ENCODE measurements at regions not wholly inside any gene's neighbourhood (a gene's known extent, or its start where the extent isn't known, plus 50 kb on each side); places are given as distances from the start of the nearest gene placed in this dataset.

- TF ChIP-seq SPI1 (IDR thresholded peaks at IDR 0.05; ENCODE audit: borderline replicate concordance, low read depth) (no peak), GABPA (IDR thresholded peaks at IDR 0.05; ENCODE audit: low read depth) (no peak), POLR2AphosphoS5 (IDR thresholded peaks at IDR 0.05; ENCODE audit: low read depth) (no peak), CTCF (IDR thresholded peaks at IDR 0.05; ENCODE audit: insufficient read depth, low read length) (no peak)
- TF ChIP-seq, protein P1, sequence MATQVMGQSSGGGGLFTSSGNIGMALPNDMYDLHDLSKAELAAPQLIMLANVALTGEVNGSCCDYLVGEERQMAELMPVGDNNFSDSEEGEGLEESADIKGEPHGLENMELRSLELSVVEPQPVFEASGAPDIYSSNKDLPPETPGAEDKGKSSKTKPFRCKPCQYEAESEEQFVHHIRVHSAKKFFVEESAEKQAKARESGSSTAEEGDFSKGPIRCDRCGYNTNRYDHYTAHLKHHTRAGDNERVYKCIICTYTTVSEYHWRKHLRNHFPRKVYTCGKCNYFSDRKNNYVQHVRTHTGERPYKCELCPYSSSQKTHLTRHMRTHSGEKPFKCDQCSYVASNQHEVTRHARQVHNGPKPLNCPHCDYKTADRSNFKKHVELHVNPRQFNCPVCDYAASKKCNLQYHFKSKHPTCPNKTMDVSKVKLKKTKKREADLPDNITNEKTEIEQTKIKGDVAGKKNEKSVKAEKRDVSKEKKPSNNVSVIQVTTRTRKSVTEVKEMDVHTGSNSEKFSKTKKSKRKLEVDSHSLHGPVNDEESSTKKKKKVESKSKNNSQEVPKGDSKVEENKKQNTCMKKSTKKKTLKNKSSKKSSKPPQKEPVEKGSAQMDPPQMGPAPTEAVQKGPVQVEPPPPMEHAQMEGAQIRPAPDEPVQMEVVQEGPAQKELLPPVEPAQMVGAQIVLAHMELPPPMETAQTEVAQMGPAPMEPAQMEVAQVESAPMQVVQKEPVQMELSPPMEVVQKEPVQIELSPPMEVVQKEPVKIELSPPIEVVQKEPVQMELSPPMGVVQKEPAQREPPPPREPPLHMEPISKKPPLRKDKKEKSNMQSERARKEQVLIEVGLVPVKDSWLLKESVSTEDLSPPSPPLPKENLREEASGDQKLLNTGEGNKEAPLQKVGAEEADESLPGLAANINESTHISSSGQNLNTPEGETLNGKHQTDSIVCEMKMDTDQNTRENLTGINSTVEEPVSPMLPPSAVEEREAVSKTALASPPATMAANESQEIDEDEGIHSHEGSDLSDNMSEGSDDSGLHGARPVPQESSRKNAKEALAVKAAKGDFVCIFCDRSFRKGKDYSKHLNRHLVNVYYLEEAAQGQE (IDR thresholded peaks at IDR 0.05; ENCODE audit: insufficient replicate concordance, low read depth): no peak
- Histone ChIP-seq H3K27ac (replicated peaks) (no peak overlapping the region), H3K27me3 (ENCODE audit: insufficient read depth, poor library complexity, severe bottlenecking) (no peaks in the 10 kb centered on the region), H3K4me3 (replicated peaks; ENCODE audit: insufficient read depth, low read length) (no peak overlapping the region)
- DNase-seq (ENCODE audit: low read depth in 1 of 2, low spot score in 1 of 2): no peak
Observed at GRCh38 chr12:97194546-97194945, 268.1 kb upstream of the RMST start.

GRCh38 chr12:97200181-97200580, 262.4 kb upstream of the RMST start:
- no peak for TF ChIP-seq GABPA (IDR thresholded peaks at IDR 0.05; ENCODE audit: low read depth)
- no peak for TF ChIP-seq CTCF (IDR thresholded peaks at IDR 0.05; ENCODE audit: insufficient read depth, low read length)
- no peak for TF ChIP-seq SPI1 (IDR thresholded peaks at IDR 0.05; ENCODE audit: borderline replicate concordance, low read depth)
- TF ChIP-seq POLR2AphosphoS5 (IDR thresholded peaks at IDR 0.05; ENCODE audit: low read depth): no peak
- TF ChIP-seq, protein P1 (IDR thresholded peaks at IDR 0.05; ENCODE audit: insufficient replicate concordance, low read depth): no peak
- no peak overlapping the region for H3K4me3 ChIP-seq (replicated peaks; ENCODE audit: insufficient read depth, low read length)
- no peak overlapping the region for H3K27ac ChIP-seq (replicated peaks)
- DNase-seq (ENCODE audit: low read depth in 1 of 2, low spot score in 1 of 2): no peak
- H3K27me3 ChIP-seq (ENCODE audit: insufficient read depth, poor library complexity, severe bottlenecking): no peaks in the 10 kb centered on the region

- Histone ChIP-seq H3K27ac (replicated peaks) (no peak overlapping the region), H3K27me3 (ENCODE audit: insufficient read depth, poor library complexity, severe bottlenecking) (no peaks in the 10 kb centered on the region), H3K4me3 (replicated peaks; ENCODE audit: insufficient read depth, low read length) (no peak overlapping the region)
- TF ChIP-seq, protein P1 (IDR thresholded peaks at IDR 0.05; ENCODE audit: insufficient replicate concordance, low read depth): no peak
- TF ChIP-seq GABPA (IDR thresholded peaks at IDR 0.05; ENCODE audit: low read depth): no peak
- no peak for TF ChIP-seq POLR2AphosphoS5 (IDR thresholded peaks at IDR 0.05; ENCODE audit: low read depth)
- no peak for TF ChIP-seq SPI1 (IDR thresholded peaks at IDR 0.05; ENCODE audit: borderline replicate concordance, low read depth)
- TF ChIP-seq CTCF (IDR thresholded peaks at IDR 0.05; ENCODE audit: insufficient read depth, low read length): no peak
- no peak for DNase-seq (ENCODE audit: low read depth in 1 of 2, low spot score in 1 of 2)
Observed at GRCh38 chr12:97203408-97203807, 259.2 kb upstream of the RMST start.
